OCI-LY1 (cell line): ENCODE measurements at regions not wholly inside any gene's neighbourhood (a gene's known extent, or its start where the extent isn't known, plus 50 kb on each side); places are given as distances from the start of the nearest gene placed in this dataset.
"Not testable (repeated sequence)": the region's sequence is repeated elsewhere in the genome, so short reads cannot be mapped to it uniquely, and the experiment has no call there.

Source experiments
- CTCF ChIP-seq: fragments of 200-600 bp; sonication (generic), shearing (Covaris generic); IDR thresholded peaks from 2 replicates; pipeline ENCODE4 v1.5.1; 2017; ENCODE audit warnings: mild to moderate bottlenecking, antibody characterized with exemption, low read length, moderate library complexity, mixed read lengths
- EZH2 ChIP-seq: fragments of 200-600 bp; sonication (generic), shearing (Covaris generic); IDR thresholded peaks from 2 replicates; pipeline ENCODE4 v1.8.0; 2017; ENCODE audit warnings: borderline replicate concordance, mixed run types, mild to moderate bottlenecking, antibody characterized with exemption, low read length, moderate library complexity, mixed read lengths

GRCh38 chr14:106270476-106271121 is 744.2 kb downstream of the TMEM121 start:
- not testable (repeated sequence) for TF ChIP-seq CTCF, EZH2
